Type B pancreatic cell (in vitro differentiated cells): ENCODE measurements at regions not wholly inside any gene's neighbourhood (a gene's known extent, or its start where the extent isn't known, plus 50 kb on each side); places are given as distances from the start of the nearest gene placed in this dataset.
"Not testable (repeated sequence)": the region's sequence is repeated elsewhere in the genome, so short reads cannot be mapped to it uniquely, and the experiment has no call there.

Source experiments
- DNase-seq: peaks from one replicate; pipeline ENCODE4 v3.0.0; 2021; ENCODE audit warnings: mixed read lengths; ENCODE audit not compliant: unreplicated experiment; ENCODE audit errors: extremely low spot score
- H3K27ac Mint-ChIP-seq: 2 replicates; pipeline ENCODE4 v1.8.0; 2021; ENCODE audit warnings: mild to moderate bottlenecking, mixed read lengths
- H3K27me3 Mint-ChIP-seq: 2 replicates; pipeline ENCODE4 v1.8.0; 2021; ENCODE audit warnings: mixed read lengths
- H3K36me3 Mint-ChIP-seq: 2 replicates; pipeline ENCODE4 v1.8.0; 2021; ENCODE audit warnings: mixed read lengths
- H3K4me1 Mint-ChIP-seq: one replicate; pipeline ENCODE4 v1.8.0; 2021; ENCODE audit warnings: mixed read lengths; ENCODE audit not compliant: unreplicated experiment
- H3K4me3 Mint-ChIP-seq: 2 replicates; pipeline ENCODE4 v1.8.0; 2021; ENCODE audit warnings: mild to moderate bottlenecking, mixed read lengths
- H3K9me3 Mint-ChIP-seq: 2 replicates; pipeline ENCODE4 v1.8.0; 2021; ENCODE audit warnings: mixed read lengths
- CTCF ChIP-seq: fragments of 200-600 bp; sonication (generic); conservative IDR thresholded peaks from 2 replicates; pipeline ENCODE4 v1.5.0; 2021; ENCODE audit warnings: antibody characterized with exemption, mild to moderate bottlenecking

- peaks cover 12% of the 10 kb centered on the region for H3K4me1 Mint-ChIP-seq
- H3K4me3 Mint-ChIP-seq: no peak overlapping the region
- H3K9me3 Mint-ChIP-seq: no peaks in the 10 kb centered on the region
- no peaks in the 10 kb centered on the region for H3K36me3 Mint-ChIP-seq
- no peak overlapping the region for H3K27ac Mint-ChIP-seq
- TF ChIP-seq CTCF: no peak
- H3K27me3 Mint-ChIP-seq: peaks cover 9% of the 10 kb centered on the region
- DNase-seq: no peak
Measured at GRCh38 chr13:78540058-78540457, 63.3 kb downstream of the POU4F1 start.

- H3K27me3 Mint-ChIP-seq, H3K4me3 Mint-ChIP-seq, H3K9me3 Mint-ChIP-seq, DNase-seq, H3K4me1 Mint-ChIP-seq, H3K36me3 Mint-ChIP-seq, H3K27ac Mint-ChIP-seq: not testable (repeated sequence)
Measured at GRCh38 chr13:78526044-78526443, 77.3 kb downstream of the POU4F1 start.

GRCh38 chr13:78524936-78525335 lies 78.4 kb downstream of the POU4F1 start:
- TF ChIP-seq CTCF: no peak
- H3K27ac Mint-ChIP-seq: no peak overlapping the region
- H3K9me3 Mint-ChIP-seq: no peaks in the 10 kb centered on the region
- no peaks in the 10 kb centered on the region for H3K27me3 Mint-ChIP-seq
- DNase-seq: no peak
- no peaks in the 10 kb centered on the region for H3K36me3 Mint-ChIP-seq
- H3K4me3 Mint-ChIP-seq: no peak overlapping the region
- no peaks in the 10 kb centered on the region for H3K4me1 Mint-ChIP-seq

GRCh38 chr13:78521091-78521490 lies 82.3 kb downstream of the POU4F1 start:
- no peaks in the 10 kb centered on the region for H3K27me3 Mint-ChIP-seq
- H3K4me1 Mint-ChIP-seq: no peaks in the 10 kb centered on the region
- H3K4me3 Mint-ChIP-seq: no peak overlapping the region
- TF ChIP-seq CTCF: no peak
- H3K36me3 Mint-ChIP-seq: no peaks in the 10 kb centered on the region
- H3K9me3 Mint-ChIP-seq: no peaks in the 10 kb centered on the region
- DNase-seq: no peak
- no peak overlapping the region for H3K27ac Mint-ChIP-seq

- no peak for TF ChIP-seq CTCF
- Mint-ChIP-seq H3K9me3 (no peaks in the 10 kb centered on the region), H3K27me3 (no peaks in the 10 kb centered on the region), H3K36me3 (no peaks in the 10 kb centered on the region), H3K27ac (no peak overlapping the region), H3K4me1 (no peaks in the 10 kb centered on the region), H3K4me3 (no peak overlapping the region)
- DNase-seq: no peak
Measured at GRCh38 chr13:78520425-78520824, 82.9 kb downstream of the POU4F1 start.

- not testable (repeated sequence) for H3K4me3 Mint-ChIP-seq, H3K27ac Mint-ChIP-seq, H3K27me3 Mint-ChIP-seq, H3K9me3 Mint-ChIP-seq, H3K4me1 Mint-ChIP-seq, H3K36me3 Mint-ChIP-seq, DNase-seq
Measured at GRCh38 chr13:78518482-78518881, 84.9 kb downstream of the POU4F1 start.

- peaks cover 4% of the 10 kb centered on the region for H3K4me1 Mint-ChIP-seq
- no peak overlapping the region for H3K4me3 Mint-ChIP-seq
- H3K36me3 Mint-ChIP-seq: no peaks in the 10 kb centered on the region
- no peak for TF ChIP-seq CTCF
- H3K27ac Mint-ChIP-seq: no peak overlapping the region
- peaks cover 3% of the 10 kb centered on the region for H3K27me3 Mint-ChIP-seq
- no peak for DNase-seq
- no peaks in the 10 kb centered on the region for H3K9me3 Mint-ChIP-seq
Measured at GRCh38 chr13:78499802-78500201, 103.5 kb downstream of the POU4F1 start.
